ENCODE measurements at regions not wholly inside any gene's neighbourhood (a gene's known extent, or its start where the extent isn't known, plus 50 kb on each side); places are given as distances from the start of the nearest gene placed in this dataset.

DNA sequence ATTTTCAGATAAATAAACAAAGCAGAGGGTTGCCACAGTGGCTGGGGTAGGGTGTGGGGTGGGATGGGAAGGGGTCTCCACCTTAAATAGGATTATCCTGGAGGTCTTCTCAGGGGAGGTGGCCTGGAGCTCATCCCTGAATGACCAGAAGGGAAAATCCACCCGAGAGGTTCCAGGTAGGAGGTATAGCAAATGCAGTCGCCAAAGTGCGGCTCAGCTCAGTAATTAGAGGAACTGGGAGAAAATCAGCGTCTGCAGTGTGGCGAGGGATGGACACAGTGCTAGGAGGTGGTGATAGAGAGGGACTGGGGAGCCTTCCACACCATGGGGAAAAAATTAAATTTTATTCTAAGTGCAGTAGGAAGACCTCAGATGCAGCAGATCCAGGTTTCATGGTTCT lies 584.5 kb downstream of the MATN1 start:
- no peak for TF ChIP-seq EP300 (IDR thresholded peaks at IDR 0.05)
- TF ChIP-seq, protein P1, sequence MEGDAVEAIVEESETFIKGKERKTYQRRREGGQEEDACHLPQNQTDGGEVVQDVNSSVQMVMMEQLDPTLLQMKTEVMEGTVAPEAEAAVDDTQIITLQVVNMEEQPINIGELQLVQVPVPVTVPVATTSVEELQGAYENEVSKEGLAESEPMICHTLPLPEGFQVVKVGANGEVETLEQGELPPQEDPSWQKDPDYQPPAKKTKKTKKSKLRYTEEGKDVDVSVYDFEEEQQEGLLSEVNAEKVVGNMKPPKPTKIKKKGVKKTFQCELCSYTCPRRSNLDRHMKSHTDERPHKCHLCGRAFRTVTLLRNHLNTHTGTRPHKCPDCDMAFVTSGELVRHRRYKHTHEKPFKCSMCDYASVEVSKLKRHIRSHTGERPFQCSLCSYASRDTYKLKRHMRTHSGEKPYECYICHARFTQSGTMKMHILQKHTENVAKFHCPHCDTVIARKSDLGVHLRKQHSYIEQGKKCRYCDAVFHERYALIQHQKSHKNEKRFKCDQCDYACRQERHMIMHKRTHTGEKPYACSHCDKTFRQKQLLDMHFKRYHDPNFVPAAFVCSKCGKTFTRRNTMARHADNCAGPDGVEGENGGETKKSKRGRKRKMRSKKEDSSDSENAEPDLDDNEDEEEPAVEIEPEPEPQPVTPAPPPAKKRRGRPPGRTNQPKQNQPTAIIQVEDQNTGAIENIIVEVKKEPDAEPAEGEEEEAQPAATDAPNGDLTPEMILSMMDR (IDR thresholded peaks at IDR 0.05): no peak

Measured in upper lobe of left lung (tissue), 4 donors.